Activated naive CD4-positive, alpha-beta T cell treated with anti-CD3 and anti-CD28 coated beads for 36 hours (primary cell): ENCODE measurements at regions not wholly inside any gene's neighbourhood (a gene's known extent, or its start where the extent isn't known, plus 50 kb on each side); places are given as distances from the start of the nearest gene placed in this dataset.

Source experiments
- CTCF ChIA-PET: fragments of 350-600 bp; sonication (Branson Sonifier 250); formaldehyde crosslinking; loops from one replicate; lab custom pipeline; 2021; ENCODE audit warnings: antibody characterized with exemption; lab: Charles Lee
- DNase-seq: peaks from one replicate; pipeline ENCODE4 v3.0.0-alpha.2; 2020
- H3K27ac Mint-ChIP-seq: one replicate; pipeline ENCODE4 v1.8.0; 2021; ENCODE audit warnings: mild to moderate bottlenecking, mixed read lengths
- H3K27me3 Mint-ChIP-seq: one replicate; pipeline ENCODE4 v1.8.0; 2021; ENCODE audit warnings: low read depth, mixed read lengths
- H3K36me3 Mint-ChIP-seq: one replicate; pipeline ENCODE4 v1.8.0; 2021; ENCODE audit warnings: low read depth, mixed read lengths
- H3K4me1 Mint-ChIP-seq: one replicate; pipeline ENCODE4 v1.8.0; 2021; ENCODE audit warnings: low read depth, mixed read lengths
- H3K4me3 Mint-ChIP-seq: one replicate; pipeline ENCODE4 v1.8.0; 2021; ENCODE audit warnings: mild to moderate bottlenecking, moderate library complexity, mixed read lengths
- H3K9me3 Mint-ChIP-seq: one replicate; pipeline ENCODE4 v1.8.0; 2021; ENCODE audit warnings: mixed read lengths
- intact Hi-C: fragments of 100-400 bp; cut with micrococcal nuclease; formaldehyde crosslinking; loops from one replicate; pipeline ENCODE4 v1.15.1; 2023

- Mint-ChIP-seq H3K36me3 (no peaks in the 10 kb centered on the region), H3K27me3 (no peaks in the 10 kb centered on the region), H3K4me3 (no peak overlapping the region), H3K27ac (no peak overlapping the region), H3K9me3 (no peaks in the 10 kb centered on the region), H3K4me1 (no peaks in the 10 kb centered on the region)
- CTCF ChIA-PET, result no interaction called here
- intact Hi-C loops, result no loop called here
- no peak for DNase-seq
Observed at GRCh38 chr20:2240835-2241234, 55.0 kb upstream of the TGM3 start.

GRCh38 chr20:2242678-2243077 is 53.1 kb upstream of the TGM3 start:
- no peak for DNase-seq
- CTCF ChIA-PET, result interaction anchor here (0.6 kb wide), 1 partner anchor 210 kb away, joined by 3 read pairs; no protein-coding TSS in a partner anchor
- intact Hi-C loops, result no loop called here
- H3K27me3 Mint-ChIP-seq, result peaks cover 5% of the 10 kb centered on the region
- H3K4me1 Mint-ChIP-seq, result no peaks in the 10 kb centered on the region
- no peak overlapping the region for H3K27ac Mint-ChIP-seq
- H3K9me3 Mint-ChIP-seq, result no peaks in the 10 kb centered on the region
- no peaks in the 10 kb centered on the region for H3K36me3 Mint-ChIP-seq
- no peak overlapping the region for H3K4me3 Mint-ChIP-seq

GRCh38 chr20:2244523-2244922 is 51.3 kb upstream of the TGM3 start:
- intact Hi-C loops, result no loop called here
- H3K9me3 Mint-ChIP-seq, result no peaks in the 10 kb centered on the region
- no peak overlapping the region for H3K4me3 Mint-ChIP-seq
- no peak overlapping the region for H3K27ac Mint-ChIP-seq
- H3K36me3 Mint-ChIP-seq, result no peaks in the 10 kb centered on the region
- no peak for DNase-seq
- peaks cover 7% of the 10 kb centered on the region for H3K27me3 Mint-ChIP-seq
- no peaks in the 10 kb centered on the region for H3K4me1 Mint-ChIP-seq
- CTCF ChIA-PET, result interaction anchor here (0.6 to 2.2 kb wide), 2 partner anchors 37 to 1487 kb away, joined by 3 to 7 read pairs; no protein-coding TSS in a partner anchor

- Mint-ChIP-seq H3K27ac (no peak overlapping the region), H3K36me3 (no peaks in the 10 kb centered on the region), H3K27me3 (peaks cover 7% of the 10 kb centered on the region), H3K4me1 (no peaks in the 10 kb centered on the region), H3K9me3 (no peaks in the 10 kb centered on the region), H3K4me3 (no peak overlapping the region)
- CTCF ChIA-PET, result interaction anchor here (0.6 to 2.2 kb wide), 2 partner anchors 37 to 1488 kb away, joined by 3 to 7 read pairs; no protein-coding TSS in a partner anchor
- no peak for DNase-seq
- intact Hi-C loops, result no loop called here
Observed at GRCh38 chr20:2244993-2245392, 50.8 kb upstream of the TGM3 start.

- CTCF ChIA-PET, result no interaction called here
- no peak overlapping the region for H3K4me3 Mint-ChIP-seq
- no peaks in the 10 kb centered on the region for H3K36me3 Mint-ChIP-seq
- H3K27ac Mint-ChIP-seq, result no peak overlapping the region
- H3K4me1 Mint-ChIP-seq, result no peaks in the 10 kb centered on the region
- intact Hi-C loops, result no loop called here
- H3K9me3 Mint-ChIP-seq, result no peaks in the 10 kb centered on the region
- peaks cover 10% of the 10 kb centered on the region for H3K27me3 Mint-ChIP-seq
- no peak for DNase-seq
Observed at GRCh38 chr20:2245637-2246036, 50.2 kb upstream of the TGM3 start.
